ENCODE measurements at regions not wholly inside any gene's neighbourhood (a gene's known extent, or its start where the extent isn't known, plus 50 kb on each side); places are given as distances from the start of the nearest gene placed in this dataset.
"Not testable (repeated sequence)": the region's sequence is repeated elsewhere in the genome, so short reads cannot be mapped to it uniquely, and the experiment has no call there.

DNA sequence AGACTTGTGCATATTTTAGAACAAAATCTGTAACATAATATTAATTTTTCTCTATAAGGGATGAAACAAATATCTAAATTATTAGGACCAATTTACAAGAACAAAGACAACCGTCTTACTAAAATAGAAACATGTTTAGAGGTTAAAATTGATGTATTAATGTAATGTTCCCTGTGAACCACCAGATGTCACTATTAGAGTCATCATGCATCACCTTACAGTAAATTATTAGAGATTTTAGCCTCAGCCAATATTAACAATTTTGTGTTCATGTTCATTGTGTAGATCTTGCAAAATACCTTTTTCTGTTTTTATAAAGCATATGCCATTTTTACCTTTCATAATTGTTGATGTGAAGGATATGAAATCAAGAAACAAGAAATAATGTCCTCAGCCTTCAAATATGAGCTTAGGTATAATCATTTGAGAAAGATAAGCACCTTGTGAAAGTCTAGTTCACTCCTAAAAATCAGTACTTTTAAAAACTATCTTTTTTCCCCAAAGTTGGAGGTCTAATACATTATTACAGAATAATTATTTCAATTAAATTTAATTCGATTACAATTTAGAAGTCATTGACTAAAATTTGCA lies 344.3 kb upstream of the KCNH7 start:
- DNase-seq, result no peak

DNA sequence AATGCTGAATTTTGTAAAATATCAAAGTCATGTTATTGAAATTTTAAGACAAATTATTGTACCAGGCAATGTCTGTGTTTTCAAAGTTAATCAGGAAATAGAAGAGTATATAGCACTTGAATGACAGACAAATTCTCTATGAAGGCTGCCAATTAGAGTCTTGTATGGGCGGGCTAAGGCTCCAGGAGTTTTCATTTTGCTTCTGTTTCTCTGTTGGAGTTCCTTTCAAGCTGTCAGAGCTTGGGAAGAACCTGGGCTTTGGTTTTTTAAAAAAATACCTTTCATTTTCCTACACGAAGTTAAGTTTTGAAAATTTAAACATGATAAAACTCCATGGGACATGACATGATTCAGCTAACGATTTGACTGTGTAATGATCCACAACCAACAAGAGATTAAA lies 339.0 kb upstream of the KCNH7 start:
- DNase-seq, result no peak

DNA sequence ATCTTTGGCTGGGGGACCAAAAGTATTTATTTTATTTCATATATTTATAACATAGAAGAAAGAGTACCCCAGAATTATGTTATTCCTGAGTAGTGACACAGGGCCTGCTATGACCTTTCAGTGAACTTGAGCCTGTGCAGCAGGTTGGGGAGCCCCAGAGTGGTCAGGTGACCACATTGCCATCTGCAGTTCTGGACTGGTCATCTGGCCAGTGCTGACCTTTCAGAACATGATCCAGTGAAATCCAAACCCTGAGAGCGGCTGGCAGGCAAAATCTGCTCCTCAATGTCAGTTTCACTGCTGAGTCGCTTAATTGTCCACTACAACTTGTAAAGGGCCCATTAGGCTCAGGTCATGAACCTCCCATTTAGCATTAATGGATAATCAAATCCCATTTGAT lies 336.7 kb upstream of the KCNH7 start:
- no peak for DNase-seq

DNA sequence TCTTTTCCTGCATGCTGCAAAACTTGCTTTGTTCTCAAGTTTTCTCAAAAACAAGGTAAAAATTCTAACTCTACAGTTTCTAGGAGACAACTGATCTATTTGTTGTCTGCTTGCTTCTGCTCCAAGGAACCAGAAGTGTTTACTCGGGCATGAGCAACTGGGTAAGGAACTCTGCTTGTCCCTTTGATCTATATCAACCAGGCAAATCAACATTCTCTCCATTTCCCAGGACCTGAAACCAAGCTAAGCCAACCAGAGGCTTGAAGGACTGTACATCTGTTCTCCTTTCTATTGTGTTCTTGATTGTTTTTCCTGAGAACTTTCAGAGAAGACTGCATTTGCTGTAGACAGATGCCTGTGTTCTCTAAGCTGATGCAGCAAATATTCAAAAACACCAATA lies 335.0 kb upstream of the KCNH7 start:
- DNase-seq, result no peak

DNA sequence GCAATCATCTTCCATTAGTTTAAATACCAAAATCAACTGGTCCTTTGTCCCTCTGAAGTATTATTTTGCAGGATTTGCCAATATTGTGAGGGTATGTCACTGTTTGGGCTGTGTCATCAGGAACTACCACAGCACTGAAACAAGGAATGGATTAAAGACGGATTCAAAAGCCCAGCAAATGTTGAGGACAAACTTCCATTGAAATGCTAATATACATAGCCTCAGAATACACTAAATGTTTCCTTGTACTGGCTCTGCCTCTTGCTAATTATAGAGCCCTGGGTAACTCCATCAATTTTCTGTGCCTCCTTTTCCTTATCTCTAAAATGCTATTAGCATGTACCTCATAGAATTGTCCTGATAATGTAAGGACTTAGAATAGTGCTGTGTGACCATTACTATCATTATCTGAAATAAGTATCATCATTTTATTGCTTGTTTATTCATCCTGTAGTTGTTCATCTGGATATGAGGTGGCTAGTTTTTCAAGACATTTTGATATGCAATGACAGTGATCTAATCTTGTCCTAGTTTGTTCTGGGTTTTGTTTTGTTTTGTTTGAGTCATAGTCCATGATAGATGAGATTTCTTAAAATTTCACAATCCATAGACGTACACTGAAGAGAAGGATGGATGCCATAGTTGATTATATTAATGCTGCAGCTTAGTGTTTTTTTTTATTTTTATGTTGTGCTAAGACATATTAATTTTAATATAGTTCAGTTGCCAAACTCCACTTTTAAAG lies 333.4 kb upstream of the KCNH7 start:
- DNase-seq, result no peak

DNA sequence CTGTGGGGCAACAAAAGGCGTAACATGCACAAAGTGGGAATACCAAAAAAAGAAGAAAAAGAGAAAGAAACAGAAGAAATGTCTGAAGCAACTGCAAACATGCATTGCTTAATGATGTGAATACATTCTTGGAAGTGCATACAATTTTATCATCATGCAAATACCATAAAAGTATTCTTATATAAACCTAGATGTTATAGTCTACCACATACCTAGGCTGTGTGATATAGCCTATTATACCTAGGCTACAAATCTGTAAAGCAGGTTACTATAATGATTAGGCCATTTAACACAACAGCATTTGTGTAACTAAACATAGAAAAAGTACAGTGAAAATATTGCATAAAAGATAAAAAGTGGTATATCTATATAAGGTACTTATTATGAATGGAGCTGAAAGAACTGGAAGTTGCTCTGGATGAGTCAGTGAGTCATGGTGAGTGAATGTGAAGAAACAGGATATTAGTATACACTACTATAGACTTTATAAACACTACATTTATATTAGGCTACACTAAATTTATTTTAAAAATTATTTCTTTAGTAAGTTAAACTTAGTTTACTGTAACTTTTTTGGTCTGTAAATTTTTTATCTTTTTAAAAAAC lies 319.4 kb upstream of the KCNH7 start:
- DNase-seq, result no peak

DNA sequence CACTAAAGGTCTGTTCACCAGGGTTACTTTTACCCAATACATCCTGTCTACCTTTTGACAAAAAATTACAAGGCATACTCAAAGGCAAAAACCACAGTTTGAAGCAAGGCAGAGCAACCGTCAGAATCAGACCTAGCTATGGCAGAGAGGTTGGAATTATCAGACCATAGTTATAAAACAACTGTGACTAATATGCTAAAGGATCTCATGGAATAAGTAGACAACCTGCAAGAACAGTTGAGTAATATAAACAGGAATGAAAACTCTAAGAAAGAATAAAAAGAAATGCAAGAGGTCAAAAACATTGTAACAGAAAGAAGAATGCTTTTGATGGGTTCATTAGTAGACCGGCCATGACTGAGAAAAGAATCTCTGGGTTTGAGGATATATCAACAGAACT lies 318.8 kb upstream of the KCNH7 start:
- no peak for DNase-seq

DNA sequence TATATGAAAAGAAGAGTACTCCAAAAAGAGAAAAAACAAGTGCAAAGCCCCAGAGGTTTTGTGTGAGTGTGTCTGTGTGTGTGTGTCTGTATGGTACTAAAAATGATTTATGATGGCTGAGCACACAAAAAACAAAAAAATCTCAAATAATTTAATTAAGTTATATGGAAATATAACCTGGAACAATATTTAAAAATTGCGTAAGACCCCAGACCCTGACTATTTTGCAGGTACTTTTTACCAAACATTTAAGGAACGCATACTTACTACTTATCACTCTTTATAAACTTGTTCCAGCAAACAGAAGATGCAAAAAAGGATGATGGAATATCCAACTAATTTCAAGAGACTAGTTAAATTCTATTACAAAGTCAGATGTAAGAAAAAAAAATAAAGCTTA lies 317.4 kb upstream of the KCNH7 start:
- DNase-seq, result no peak

DNA sequence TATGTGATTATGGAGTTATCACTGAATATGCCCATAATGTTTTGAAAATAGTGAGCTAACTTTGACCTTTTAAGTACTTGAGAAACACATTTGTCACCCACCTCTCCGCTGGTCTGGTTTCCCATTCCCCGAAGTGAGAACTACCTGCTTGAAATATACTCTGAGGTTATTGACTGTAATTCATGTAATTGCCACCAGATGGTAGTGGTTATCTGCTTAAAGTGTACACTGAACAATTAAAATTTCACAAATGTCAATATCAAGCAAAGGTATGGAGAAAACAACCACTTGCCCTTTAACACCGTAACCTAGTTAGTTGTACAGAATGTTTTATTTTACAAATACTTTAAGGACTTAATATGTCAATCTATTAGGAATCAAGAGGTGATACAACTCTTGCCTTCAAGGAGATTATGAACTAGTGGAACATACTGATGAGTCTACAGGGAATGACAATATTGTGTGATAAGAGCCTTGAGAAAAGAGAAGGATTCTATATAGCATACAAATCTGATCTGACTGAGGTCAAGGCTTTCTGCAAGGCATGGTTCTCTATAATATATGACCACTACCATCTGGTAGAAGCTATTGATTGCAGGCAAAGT lies 316.8 kb upstream of the KCNH7 start:
- no peak for DNase-seq

DNA sequence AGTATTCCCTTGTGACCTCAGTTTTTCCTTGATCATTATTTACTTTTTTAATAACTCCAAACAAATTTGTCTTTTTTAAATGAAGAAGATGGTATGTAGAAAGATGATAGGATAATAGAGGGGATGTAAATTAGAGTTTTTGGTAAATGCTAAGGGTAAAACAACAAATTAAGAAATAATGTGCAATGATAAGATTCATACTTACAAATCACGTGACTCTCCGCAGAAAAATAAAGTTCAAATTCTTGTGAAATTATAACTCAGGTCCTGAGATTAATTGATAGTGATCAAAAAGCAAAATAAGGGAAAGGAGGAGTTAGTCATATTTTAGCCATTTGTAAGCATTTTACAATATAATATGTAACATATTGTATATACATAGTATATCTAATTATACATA lies 304.1 kb upstream of the KCNH7 start:
- DNase-seq, result no peak

DNA sequence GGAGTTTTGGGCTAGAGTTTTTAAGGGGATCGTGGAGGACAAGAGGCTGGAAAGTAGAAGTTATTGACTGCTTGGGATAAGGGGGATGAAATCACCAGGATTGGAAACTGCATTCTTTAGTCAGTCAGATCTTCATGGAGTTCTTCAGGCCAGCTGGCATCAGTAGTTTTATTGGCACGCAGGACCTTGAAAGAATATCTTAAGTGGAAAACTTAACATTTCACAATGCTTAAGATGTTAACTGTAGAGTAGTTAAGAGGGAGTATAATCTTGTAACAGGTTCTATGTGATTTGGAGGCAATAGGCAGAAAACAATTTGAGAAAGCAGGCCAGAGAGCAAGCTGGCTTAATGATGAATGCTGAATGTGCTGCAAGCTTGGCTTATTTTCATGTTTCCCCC lies 300.4 kb upstream of the KCNH7 start:
- no peak for DNase-seq

DNA sequence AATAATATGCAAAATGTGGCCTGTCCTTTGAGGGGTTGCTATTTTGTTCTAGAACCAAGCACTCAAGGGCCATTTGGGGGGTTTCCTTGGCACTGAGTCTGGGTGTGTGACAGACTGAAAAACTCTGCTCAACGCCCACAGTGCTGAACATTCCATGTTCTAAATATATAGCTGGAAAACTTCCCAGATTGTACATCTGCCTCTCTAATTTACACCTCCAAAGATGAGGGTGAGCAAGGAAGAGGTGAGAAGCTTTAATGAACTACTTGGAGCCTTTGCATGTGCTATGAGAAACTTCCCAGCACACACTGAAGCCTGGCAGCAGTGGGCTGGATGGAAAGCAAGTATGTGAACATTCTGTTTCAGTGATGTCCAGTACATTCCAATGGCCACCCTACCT lies 296.7 kb upstream of the KCNH7 start:
- DNase-seq, result no peak

DNA sequence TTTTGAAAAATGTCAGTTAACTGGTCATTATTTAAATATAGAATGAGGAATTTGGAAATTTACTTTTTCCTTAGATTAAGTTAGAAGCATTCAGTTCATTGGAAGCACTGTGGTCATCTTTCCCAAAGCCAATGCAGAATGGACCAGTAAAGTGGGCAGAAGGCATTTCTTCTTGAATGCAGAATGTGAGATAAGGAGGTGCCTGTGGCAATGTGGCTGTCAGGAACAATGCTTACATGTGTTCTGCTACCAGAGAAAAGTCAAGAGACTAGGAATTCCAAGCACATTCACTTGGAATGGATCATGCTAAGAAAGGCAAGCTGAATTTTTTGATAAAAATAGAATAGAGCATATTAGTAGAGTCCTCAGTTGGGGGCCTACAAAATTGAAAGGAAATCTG lies 295.0 kb upstream of the KCNH7 start:
- DNase-seq, result no peak

DNA sequence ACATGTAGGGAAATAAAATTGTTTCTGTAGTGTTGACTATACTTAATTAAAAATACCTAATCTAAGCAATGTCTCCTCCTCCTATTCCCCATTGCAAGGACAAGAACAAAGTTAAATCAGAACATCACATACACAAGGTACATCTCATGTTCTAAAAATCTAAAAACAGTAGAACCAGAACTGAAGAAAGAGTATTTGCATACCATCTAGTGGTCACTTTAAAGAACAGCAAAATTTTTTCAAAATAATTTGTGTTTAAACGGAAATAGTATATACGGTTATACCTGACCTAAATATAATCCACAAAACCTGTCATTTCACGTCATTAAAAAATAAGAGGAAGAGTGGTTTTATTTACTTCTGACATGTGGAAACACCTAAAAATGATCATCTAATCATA lies 294.3 kb upstream of the KCNH7 start:
- peak; percentile 9 for DNase-seq

DNA sequence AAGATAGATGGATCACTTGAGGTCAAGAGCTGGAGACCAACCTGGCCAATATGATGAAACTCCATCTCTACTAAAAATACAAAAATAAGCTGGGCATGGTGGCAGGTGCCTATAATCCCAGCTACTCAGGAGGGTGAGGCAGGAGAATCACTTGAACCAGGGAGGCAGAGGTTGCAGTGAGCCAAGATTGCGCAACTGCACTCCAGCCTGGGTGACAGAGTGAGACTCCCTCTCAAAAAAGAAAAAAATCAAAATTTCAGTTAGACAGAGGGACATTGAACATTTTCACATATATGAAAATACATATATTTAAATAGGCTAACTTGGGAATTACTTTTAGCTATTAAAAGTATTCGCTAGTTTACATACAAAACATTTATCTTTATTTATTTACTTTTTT lies 293.6 kb upstream of the KCNH7 start:
- not testable (repeated sequence) for DNase-seq

DNA sequence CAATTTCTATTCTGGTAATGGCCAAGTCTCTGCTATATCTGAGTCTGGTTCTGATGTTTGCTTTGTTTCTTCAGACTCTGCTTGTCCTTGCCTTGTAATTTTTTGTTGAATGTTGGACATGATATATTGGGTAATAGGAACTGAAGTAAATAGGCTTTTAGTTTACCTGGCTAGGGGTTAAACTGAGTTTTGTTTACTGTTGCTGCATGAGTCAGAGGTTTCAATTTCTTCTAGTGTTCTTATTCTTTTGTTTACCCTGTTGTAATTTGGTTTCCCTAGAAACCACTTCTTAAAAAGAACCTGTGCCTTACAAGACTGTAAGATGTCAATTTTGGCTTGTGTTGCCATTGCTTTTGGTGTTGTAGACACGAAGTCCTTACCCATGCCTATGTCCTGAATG lies 285.0 kb upstream of the KCNH7 start:
- no peak for DNase-seq

DNA sequence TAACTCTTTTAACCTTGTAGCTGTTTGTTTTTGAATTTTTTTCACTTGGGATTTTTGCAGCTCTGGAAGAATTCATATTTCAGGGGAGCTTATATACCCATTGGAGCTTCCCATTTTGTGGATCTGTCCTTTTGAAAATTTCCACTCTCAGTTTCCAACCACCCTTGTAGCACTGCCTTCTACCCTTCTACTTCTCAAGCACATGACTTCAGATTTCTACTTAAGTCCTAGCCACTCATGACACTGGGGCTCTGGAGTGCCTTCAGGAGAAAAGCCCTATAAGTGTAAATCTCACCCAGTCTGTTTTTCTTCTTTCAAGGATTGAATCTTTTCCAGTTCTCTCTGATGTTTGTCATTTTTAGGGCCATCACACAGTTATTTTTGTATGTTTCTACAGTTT lies 283.7 kb upstream of the KCNH7 start:
- no peak for DNase-seq

DNA sequence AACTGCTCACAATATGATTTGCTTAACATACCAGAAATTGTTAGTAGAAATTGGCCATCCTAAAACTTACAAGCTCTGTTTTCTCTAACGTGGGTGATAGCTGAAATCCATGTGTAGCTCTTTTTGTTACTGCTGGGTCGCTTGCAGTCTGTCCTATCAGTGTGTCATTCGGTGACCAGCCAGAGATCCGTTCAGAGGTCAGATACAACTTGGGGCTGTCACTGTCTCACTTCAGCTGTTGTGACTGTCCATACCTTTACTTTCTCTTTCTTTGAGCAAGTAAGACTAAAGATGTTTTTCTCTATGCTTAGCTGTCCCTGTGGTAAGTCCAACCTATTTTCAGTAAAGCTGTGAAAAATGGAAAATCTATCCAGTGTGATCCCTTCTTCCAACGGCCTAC lies 282.9 kb upstream of the KCNH7 start:
- no peak for DNase-seq

DNA sequence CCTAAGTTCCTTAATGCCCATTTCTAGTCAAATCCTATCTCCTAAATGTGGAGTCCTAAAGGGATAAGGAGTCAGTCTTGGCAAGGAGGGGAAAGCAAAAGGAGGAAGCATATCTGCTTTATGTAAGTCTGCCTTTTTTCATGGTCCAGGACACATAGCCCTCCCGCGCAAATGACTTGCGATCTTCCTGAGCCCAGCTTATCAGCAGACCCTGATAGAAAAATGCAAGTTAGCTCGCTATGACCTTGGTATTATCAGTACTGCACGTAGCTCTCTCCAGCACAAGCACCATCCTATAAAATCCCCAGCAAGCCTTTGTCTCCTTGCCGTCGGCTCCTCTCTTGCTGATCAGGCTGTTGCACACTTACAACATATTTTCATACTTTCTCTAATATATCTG lies 281.4 kb upstream of the KCNH7 start:
- DNase-seq, result no peak

DNA sequence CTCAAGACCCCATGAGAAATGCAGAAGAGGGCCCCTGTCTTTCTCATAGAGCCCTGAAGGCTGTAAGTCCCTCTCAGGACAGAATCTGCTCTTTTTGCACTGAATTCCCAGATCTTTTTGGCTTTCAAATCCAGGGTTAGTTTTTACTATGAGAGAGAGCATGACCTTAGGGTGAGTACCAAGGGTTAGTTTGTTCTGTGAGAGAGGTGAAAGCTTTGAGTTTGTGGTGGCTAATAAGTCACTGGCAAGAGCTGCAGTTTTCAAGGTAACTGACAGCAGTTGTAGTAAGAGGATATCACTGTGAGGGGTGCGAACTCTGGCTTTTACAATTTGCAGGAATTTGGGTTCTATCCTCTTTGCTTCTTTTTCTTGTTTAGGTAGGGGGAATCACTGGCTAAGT lies 248.4 kb upstream of the KCNH7 start:
- no peak for DNase-seq

DNA sequence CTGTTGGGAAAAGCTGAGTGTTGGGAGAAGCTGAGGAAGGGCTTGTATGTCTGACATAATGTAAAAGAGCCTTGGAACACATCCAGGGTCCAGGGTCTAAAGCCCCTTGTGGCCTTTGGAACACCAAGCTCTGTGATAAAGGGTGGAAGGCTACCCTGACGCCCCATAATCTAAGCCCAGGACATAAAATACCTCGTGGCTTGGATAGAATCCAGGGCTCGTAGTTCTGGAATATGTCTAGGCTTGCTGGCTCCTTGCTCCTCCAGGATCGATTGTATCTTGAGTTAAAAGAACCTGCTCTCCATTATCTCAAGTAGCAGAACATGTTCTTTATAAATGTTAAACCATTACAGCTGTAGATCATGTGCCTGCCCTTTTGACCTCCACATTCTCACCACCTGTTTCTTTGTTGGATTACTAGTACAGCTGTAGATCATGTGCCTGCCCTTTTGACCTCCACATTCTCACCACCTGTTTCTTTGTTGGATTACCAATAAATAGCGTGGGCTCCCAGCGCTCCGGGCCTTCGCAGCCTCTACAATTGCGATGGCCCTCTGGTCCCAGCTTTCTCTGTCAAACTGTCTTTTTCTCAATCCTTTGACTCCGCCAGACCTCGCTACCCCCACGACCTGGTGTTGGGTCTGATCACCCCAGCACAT lies 246.9 kb upstream of the KCNH7 start:
- not testable (repeated sequence) for DNase-seq

DNA sequence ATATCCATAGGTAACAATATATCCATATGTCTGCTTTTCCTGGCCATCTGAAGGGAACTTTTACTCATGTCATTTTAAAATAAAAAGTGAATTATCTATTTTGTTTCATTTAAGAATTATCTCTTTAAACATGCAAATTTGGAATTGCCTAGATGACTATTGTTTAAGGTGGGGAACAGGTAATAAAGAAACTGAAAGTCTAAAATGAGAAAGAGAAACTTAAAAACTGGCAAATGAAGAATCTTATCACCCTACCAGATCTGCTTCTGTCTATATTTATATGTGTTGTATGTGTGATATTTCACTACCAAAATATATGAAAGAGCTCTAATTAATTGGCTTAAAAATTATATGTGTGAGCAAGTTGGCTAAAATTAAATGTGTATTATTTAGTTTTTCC lies 243.2 kb upstream of the KCNH7 start:
- no peak for DNase-seq

DNA sequence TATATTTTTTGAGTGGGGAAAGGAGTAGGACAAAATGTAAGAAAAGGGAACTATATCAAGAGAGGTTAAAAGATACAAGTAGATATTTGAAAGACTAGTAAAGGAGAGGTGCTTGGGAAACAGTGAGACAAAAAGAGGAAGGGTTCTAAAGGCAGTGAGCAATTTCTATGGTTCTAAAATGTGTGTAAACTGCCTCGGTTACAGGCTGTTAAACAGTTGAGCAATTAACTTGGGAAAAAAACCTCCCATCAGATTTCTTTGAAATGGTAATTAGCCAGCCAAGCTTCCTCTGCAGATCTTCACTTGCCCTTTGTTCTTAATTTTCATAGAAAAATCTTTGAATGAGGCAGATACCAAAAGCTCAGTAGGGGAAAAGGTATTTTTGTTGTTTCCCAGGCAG lies 238.7 kb upstream of the KCNH7 start:
- no peak for DNase-seq

DNA sequence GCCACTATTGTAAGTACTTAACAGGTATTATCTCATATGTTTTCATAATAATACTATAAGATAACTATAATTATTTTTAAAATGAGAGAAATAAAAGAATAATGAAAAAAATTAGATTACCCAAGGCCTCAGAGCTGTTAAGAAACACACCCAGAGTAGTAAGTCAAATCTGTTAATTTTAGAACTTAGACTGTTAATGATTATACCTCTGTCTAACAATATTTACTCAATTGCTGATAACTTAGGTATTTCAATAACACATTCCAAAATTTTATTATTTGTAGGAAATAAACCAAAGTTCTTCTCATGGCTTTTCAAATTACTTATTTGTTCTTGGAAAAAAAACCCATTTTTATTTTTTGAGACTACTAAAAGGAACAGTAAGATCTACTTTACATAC lies 227.5 kb upstream of the KCNH7 start:
- no peak for DNase-seq
